GM12873 (cell line): ENCODE measurements at regions not wholly inside any gene's neighbourhood (a gene's known extent, or its start where the extent isn't known, plus 50 kb on each side); places are given as distances from the start of the nearest gene placed in this dataset.

Source experiments
- CTCF ChIP-seq: IDR thresholded peaks from 2 replicates; pipeline ENCODE4 v1.5.1; 2012; ENCODE audit warnings: low read depth, mild to moderate bottlenecking, moderate library complexity, low read length, control low read depth; ENCODE audit not compliant: insufficient read depth; ENCODE audit errors: missing control alignments

- TF ChIP-seq CTCF: no peak
Measured at GRCh38 chr9:107569174-107569573, 79.6 kb upstream of the KLF4 start.

- TF ChIP-seq CTCF: no peak
Measured at GRCh38 chr9:107567462-107567861, 77.9 kb upstream of the KLF4 start.

GRCh38 chr9:107566611-107567061, 77.1 kb upstream of the KLF4 start:
- TF ChIP-seq CTCF: no peak

- TF ChIP-seq CTCF: no peak
Measured at GRCh38 chr9:107562798-107563197, 73.2 kb upstream of the KLF4 start.

DNA sequence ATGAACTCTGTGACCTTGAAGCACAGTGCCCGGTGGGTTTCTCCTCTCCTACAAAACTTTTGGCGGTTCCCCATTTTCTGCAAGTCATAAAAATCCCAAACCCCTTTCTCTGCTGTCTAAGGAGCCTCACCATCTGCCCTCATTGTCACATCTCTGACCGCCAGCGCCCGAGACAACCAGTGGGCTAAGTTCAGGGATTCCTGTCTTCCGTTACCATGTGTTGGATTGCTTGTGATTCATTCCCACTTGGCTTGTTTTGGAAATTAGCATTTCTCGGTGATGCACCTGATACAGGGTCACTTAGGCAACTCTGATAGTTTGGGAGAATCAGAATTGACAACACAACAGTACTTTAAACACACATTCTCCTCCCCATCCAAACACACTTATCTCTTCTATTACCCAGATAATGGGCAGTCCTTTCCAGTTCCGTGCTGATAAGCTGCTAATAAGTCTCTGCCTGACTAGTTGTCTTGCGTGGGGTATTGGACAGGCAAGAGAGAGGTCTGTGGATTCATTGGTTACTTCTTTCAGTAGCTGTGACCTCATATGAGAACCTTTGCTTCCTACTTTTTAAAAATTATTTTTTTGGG, 70.0 kb upstream of the KLF4 start:
- TF ChIP-seq CTCF: no peak

DNA sequence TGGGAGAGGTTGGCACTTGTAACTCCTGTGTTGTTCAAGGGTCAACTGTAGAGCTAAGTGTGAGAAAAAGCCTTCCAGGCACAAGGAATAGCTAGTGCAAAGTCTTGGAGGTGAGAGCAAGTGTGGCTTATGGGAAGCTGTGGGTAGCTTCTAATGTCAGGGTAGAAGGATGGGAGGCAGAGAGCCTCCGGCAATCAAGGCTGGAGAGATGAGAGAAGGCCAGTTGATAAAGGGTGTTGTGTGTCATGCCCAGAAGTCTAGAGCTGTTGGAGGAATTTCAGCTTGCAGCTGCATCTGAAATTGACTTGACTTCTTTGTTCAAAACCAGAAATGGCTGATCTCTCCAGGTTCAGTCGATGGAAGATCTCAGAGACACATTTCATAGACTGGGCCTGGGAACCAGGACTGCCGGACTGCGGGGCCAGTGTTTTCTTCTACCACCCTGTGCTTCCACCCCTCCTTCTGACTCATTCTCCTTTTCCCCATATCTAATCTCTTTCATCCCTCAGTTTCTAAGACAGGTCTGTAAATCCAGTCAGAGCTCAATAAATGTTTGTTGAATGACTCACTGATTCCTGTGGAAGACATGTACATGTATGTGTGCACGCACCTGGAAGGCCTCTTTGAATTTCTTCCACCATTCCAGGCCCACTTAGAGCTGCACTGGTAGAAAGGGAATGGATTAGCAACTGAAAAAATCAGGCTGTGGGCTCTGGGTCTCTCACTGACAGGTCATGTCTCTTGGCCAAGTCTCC, 67.8 kb upstream of the KLF4 start:
- no peak for TF ChIP-seq CTCF

DNA sequence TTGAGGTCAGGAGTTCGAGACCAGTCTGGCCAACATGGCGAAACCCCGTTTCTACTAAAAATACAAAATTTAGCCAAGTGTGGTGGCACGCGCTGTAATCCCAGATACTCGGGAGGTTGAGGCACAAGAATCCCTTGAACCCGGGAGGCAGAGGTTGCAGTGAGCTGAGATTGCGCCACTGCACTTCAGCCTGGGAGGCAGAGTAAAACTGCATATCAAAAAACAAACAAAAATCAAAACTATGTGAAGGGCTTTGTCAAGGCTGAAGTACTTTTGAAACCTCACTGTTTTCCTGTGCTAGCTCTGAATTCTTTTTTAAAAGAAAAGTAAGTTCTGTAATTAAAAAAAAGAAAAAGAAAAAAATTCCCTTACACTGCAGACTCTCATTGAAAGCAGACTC, 65.1 kb upstream of the KLF4 start:
- no peak for TF ChIP-seq CTCF
